ENCODE measurements at regions not wholly inside any gene's neighbourhood (a gene's known extent, or its start where the extent isn't known, plus 50 kb on each side); places are given as distances from the start of the nearest gene placed in this dataset.

GRCh38 chr2:19300961-19301360 is 57.5 kb downstream of the OSR1 start:
- no peak for DNase-seq

GRCh38 chr2:19299522-19299921 is 58.9 kb downstream of the OSR1 start:
- DNase-seq, result no peak

DNA sequence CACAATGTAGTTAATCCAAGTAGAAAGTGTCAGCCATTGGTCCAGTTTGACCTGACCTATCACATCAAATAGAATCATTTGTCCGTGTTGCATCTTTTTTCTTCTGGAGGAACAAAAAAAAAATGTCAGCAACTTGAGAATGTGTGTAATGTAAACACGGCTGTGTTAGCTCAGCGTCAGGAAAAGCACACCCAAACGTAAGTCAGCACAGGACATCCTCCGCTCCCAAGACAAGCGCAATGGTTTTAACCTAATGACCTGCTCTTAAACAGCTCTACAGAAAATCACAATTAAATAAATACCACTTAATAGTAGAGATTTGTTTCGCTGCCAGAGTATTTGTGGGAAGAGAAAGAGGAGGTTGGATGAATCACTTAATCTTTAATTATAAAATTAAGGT is 59.4 kb downstream of the OSR1 start:
- DNase-seq, result no peak

GRCh38 chr2:19297716-19298115 is 60.7 kb downstream of the OSR1 start:
- no peak for DNase-seq

GRCh38 chr2:19295998-19296502 is 62.4 kb downstream of the OSR1 start:
- no peak for DNase-seq

DNA sequence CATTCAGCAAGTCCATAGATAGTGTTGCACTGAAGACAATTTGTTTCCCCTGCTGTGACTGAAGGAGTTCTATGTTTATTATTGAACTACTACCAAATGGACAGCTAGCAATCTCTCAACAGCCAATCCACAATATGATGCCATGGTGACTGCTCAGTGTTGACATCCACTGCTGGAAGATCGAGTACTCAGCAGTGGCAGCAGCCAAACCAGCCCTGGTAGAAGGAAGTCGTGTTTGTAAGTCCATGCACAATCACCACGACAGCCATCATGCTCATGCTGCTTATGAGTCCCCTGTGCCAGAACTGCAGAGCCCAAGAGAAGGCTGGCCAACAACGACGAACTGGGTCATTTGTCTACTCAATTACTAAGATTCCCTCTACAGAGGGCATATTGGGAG is 66.4 kb downstream of the OSR1 start:
- no peak for DNase-seq

- DNase-seq, result no peak
Observed at GRCh38 chr2:19288291-19288690, 70.1 kb downstream of the OSR1 start.

DNA sequence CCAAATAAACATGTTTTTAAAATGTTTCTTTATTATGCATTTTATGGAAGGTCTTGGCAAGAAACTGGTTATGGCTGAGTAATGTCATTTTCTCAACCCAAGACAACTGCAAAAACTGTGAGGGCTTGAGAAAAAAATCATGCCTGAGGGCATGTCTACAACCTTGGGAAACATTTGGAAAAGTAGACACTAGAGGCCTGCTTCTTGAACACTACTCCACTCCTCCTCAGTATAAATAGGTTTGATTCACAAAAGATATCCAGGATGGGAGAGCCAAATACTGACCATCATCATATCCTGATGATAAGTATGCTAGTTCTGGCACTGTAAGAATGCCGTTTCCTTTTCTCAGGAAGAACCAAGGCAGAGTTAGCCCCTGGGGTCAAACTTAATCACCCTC is 71.1 kb downstream of the OSR1 start:
- no peak for DNase-seq

DNA sequence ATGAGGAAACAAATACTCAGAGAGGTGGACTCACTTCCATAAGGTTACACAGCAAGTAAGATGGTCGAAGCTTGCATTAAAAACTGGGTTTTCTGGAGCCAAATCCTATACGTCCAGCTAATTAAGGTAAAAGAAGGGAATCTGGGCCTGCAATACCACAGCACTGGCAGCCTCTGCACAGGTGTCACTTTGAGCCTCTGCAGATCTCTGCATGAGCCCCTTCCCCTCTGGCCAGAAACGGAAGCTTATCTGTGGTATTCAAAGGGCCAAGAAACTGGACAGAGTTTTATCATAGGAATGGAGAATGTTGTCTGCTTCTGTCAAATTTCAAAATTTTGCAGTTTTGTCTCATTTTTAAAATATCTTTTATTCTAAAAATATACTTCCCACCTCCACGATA is 76.1 kb downstream of the OSR1 start:
- DNase-seq, result no peak

- DNase-seq, result no peak
Observed at GRCh38 chr2:19274439-19274838, 84.0 kb downstream of the OSR1 start.

GRCh38 chr2:19272941-19273470 is 85.4 kb downstream of the OSR1 start:
- DNase-seq, result no peak

DNA sequence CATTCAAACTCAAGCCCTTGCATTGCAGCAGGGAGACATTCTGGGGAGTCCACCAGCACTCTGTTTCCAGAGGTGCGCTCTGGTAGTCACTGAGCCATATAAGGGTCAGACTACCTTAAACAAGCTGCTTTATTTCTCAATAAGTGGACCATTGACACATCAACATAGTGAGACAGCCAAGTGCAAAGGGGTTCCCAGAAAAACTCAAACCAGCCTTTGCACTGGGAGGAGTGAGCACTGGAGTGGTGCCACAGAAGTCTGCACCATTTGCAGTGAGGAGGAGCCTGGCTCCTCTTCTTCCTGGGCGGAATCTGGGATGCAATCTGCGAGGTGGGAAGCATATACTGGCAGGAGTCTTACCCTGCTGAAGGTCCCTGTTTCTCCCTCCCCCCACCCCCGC is 86.4 kb downstream of the OSR1 start:
- DNase-seq, result no peak

GRCh38 chr2:19264852-19265251 is 93.6 kb downstream of the OSR1 start:
- no peak for DNase-seq

DNA sequence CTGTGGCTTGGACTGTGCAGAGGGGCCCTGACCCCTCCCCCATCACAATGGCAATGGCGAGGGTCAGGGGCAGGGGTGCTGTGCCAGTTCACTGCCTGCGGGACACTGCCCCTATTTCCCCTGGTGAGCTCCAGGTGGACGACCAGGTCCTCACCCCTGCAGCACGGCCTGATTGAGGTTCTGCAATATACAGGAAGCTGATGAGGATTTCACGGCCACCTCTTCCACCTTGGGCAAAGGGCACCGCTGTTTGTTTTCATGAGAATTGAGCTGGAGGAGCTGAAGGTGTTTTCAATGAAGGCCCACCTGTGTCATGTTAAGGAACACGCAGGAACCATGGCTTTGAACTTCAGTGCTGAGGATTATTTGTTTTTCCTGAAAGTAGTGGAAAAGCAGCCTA is 96.3 kb downstream of the OSR1 start:
- no peak for DNase-seq

DNA sequence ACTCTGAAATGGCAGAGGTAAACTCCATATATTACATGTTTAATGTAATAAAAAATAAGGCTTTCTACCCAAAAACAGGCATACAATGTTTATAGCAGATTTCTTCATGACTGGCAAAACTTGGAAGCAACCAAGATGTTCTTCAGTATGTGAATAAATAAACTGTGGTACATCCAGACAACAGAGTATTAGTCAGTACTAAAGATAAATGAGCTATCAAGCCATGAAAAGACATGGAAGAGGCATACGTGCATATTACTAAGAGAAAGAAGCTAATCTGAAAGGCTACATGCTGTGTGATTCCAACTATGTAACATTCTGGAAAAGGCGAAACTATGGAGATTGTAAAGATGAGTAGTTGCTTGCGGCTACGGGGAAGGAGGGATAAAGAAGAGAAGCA is 97.4 kb downstream of the OSR1 start:
- DNase-seq, result no peak

DNA sequence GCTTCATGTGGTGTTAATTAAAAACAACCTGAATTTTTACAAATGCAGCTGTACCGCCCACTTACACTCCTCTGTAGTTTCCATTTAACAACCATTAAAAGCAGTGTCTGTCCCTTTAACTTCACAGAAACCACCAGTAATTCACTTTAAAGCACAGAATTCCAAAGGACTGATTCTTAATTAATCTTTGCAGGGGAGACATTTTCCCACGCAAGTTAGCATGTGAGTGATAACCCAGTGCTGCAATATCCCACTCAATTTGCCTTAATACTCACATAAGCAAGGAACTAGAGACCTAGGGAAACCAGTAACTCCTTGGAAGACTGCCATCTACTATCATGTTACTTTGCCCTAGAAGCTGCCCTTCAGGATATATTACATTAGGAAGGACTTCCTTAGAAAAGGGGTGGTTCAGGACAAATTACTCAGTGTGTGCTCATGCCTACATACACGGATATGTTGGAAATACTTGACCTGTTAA is 102.3 kb downstream of the OSR1 start:
- DNase-seq, result no peak

GRCh38 chr2:19255481-19255880 is 102.9 kb downstream of the OSR1 start:
- DNase-seq, result no peak

- no peak for DNase-seq
Observed at GRCh38 chr2:19251554-19251953, 106.9 kb downstream of the OSR1 start.

- no peak for DNase-seq
Observed at GRCh38 chr2:19250906-19251305, 107.5 kb downstream of the OSR1 start.

DNA sequence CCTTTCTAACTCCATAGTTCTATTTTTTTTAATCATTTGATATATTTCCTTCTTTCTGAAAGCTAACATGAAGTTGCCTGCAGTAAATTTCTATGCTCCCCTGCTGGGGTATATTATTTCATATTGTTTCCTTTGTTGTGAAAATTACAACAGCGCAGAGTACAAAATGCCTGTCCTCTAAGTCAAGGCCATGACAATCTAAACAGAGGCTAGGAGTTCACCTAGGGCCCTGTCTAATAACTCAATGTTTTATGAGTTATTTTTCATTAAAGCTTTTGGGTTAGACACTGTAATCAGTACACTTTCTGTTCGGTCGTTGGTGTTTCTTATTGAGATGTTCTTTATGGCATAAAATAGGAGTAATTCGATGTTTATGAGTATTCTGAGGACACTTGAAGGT is 111.2 kb downstream of the OSR1 start:
- DNase-seq, result no peak

DNA sequence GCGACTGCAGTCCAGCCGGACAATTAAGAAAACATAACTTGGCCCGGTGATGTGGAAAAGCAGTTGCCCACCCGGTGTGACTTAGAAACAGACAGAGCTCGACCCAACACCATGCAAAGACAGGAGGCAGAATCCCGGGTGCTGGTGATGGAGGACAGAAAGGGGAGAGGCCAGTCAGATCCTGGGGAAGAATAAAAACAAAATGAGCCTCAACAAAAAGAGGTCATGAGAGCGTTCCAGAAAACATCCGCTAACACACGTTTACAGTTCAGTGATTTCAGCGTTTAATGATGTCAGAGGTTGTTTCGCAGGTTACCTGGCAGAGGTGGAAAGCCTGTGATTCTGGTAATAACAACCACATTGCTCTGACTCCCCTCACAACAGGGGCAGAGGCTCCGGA is 111.9 kb downstream of the OSR1 start:
- DNase-seq, result no peak

GRCh38 chr2:19244460-19245363 is 113.7 kb downstream of the OSR1 start:
- no peak for DNase-seq

GRCh38 chr2:19238440-19239060 is 119.9 kb downstream of the OSR1 start:
- no peak for DNase-seq

GRCh38 chr2:19235308-19235707 is 123.1 kb downstream of the OSR1 start:
- no peak for DNase-seq
